Activated T-helper 1 cell treated with anti-CD3 and anti-CD28 coated beads, Interleukin-12 subunit alpha, Interleukin-12 subunit beta, Interleukin-2, Interleukin-4 antibody, amounts not matched to agents 30 ng/mL and 10 ng/mL and 1 ng/mL, durations not matched to agents 14 hours and 24 hours and 36 hours (primary cell): ENCODE measurements at regions not wholly inside any gene's neighbourhood (a gene's known extent, or its start where the extent isn't known, plus 50 kb on each side); places are given as distances from the start of the nearest gene placed in this dataset.

Experiments
- DNase-seq: peaks from one replicate; pipeline ENCODE4 v3.0.0; 2021; ENCODE audit warnings: low spot score
- H3K27ac Mint-ChIP-seq: one replicate; pipeline ENCODE4 v1.8.0; 2021; ENCODE audit warnings: mild to moderate bottlenecking, mixed read lengths
- H3K27me3 Mint-ChIP-seq: one replicate; pipeline ENCODE4 v1.8.0; 2022; ENCODE audit warnings: mild to moderate bottlenecking, moderate library complexity, mixed read lengths; ENCODE audit not compliant: insufficient read depth
- H3K36me3 Mint-ChIP-seq: one replicate; pipeline ENCODE4 v1.8.0; 2021; ENCODE audit warnings: low read depth, mixed read lengths
- H3K4me1 Mint-ChIP-seq: one replicate; pipeline ENCODE4 v1.8.0; 2021; ENCODE audit warnings: low read depth, mixed read lengths
- H3K4me3 Mint-ChIP-seq: one replicate; pipeline ENCODE4 v1.8.0; 2021; ENCODE audit warnings: mild to moderate bottlenecking, moderate library complexity, mixed read lengths
- H3K9me3 Mint-ChIP-seq: one replicate; pipeline ENCODE4 v1.8.0; 2021; ENCODE audit warnings: mixed read lengths
- intact Hi-C: fragments of 100-400 bp; cut with micrococcal nuclease; formaldehyde crosslinking; loops from one replicate; pipeline ENCODE4 v1.15.1; 2024

DNA sequence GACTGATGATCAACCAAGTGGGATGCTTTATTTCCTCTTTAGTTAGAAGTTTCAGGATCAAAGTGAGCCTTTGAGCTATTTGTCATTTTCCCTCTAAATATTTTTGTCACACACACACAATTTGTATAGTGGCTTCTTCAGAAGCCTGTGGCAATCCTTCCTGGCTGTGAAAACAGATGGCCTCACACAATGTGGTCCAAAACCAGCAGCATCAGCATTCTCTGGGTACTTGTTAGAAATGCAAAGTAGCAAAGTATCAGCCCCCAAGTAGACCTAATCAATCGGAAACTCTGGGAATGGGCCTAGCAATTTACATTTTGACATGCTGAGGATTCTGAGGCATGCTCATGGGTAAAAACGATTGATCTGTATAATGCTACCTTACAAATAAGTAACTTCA lies 115.9 kb downstream of the PAX1 start:
- H3K4me3 Mint-ChIP-seq = no peak overlapping the region
- no peaks in the 10 kb centered on the region for H3K27me3 Mint-ChIP-seq
- no peak for DNase-seq
- intact Hi-C loops = no loop called here
- H3K9me3 Mint-ChIP-seq = no peaks in the 10 kb centered on the region
- H3K27ac Mint-ChIP-seq = no peak overlapping the region
- H3K4me1 Mint-ChIP-seq = no peaks in the 10 kb centered on the region
- H3K36me3 Mint-ChIP-seq = no peaks in the 10 kb centered on the region

DNA sequence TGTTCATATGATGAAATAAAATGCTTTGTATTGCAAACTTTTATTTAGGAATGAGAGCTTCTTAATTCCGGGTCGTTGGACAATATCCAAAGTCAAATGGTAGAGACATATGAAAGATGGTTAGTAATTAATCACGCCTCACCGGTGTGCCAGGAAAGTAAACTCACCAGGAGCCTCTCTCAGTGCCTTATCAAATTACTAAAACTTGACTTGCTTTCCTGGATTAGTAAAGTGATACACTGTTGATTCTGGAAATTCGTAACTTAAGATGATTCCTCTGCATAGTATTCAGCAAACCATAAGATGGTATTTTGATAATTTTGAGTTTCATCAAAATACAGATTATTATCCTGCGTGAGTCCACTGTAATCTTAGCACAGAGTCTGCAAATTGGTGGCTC lies 115.2 kb downstream of the PAX1 start:
- intact Hi-C loops = no loop called here
- H3K9me3 Mint-ChIP-seq = no peaks in the 10 kb centered on the region
- H3K27ac Mint-ChIP-seq = no peak overlapping the region
- no peaks in the 10 kb centered on the region for H3K4me1 Mint-ChIP-seq
- no peaks in the 10 kb centered on the region for H3K27me3 Mint-ChIP-seq
- no peaks in the 10 kb centered on the region for H3K36me3 Mint-ChIP-seq
- no peak for DNase-seq
- H3K4me3 Mint-ChIP-seq = no peak overlapping the region

DNA sequence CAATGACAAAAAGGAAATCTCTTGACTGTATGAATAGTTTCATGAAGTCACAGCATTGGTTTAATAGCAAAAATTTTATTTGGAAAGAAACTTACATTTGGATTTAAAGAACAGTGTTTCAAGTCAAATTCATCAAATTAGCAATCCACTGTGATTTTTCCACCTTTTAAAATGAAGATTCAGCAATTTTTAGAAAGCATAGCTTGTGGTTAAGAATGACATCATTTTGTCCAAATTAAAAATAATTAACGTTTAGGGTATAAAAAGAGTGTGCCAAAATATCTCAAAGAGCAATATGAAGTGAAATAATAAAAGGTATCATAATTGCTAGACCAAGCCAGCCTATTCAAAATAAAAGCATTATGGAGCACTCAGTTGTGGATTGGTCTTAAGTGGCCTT lies 114.6 kb downstream of the PAX1 start:
- H3K4me3 Mint-ChIP-seq = no peak overlapping the region
- no peak for DNase-seq
- H3K27me3 Mint-ChIP-seq = no peaks in the 10 kb centered on the region
- H3K9me3 Mint-ChIP-seq = no peaks in the 10 kb centered on the region
- no peaks in the 10 kb centered on the region for H3K4me1 Mint-ChIP-seq
- no peak overlapping the region for H3K27ac Mint-ChIP-seq
- intact Hi-C loops = no loop called here
- no peaks in the 10 kb centered on the region for H3K36me3 Mint-ChIP-seq

DNA sequence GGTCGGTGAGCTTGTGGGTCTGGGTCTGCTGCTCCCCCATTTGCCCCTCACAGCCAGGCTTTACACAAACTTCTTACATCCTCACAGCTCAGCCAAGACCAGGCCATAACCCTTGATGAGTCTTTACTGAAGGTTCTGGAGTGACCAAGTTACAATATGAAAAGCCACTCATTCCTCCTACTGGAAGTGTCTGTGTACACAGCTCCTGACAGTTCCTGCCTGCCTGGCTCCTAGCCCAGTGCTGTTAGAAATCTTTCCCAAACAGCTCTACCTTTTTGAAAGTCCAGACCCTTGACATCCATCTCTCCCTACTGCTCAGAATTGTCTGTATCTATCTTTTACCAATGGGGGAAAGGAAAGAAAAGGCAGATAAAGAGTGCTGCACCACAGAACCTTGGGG lies 106.9 kb downstream of the PAX1 start:
- H3K4me1 Mint-ChIP-seq = no peaks in the 10 kb centered on the region
- no peaks in the 10 kb centered on the region for H3K9me3 Mint-ChIP-seq
- DNase-seq = no peak
- no peak overlapping the region for H3K4me3 Mint-ChIP-seq
- no peak overlapping the region for H3K27ac Mint-ChIP-seq
- H3K36me3 Mint-ChIP-seq = no peaks in the 10 kb centered on the region
- intact Hi-C loops = no loop called here
- peaks cover 2% of the 10 kb centered on the region for H3K27me3 Mint-ChIP-seq

DNA sequence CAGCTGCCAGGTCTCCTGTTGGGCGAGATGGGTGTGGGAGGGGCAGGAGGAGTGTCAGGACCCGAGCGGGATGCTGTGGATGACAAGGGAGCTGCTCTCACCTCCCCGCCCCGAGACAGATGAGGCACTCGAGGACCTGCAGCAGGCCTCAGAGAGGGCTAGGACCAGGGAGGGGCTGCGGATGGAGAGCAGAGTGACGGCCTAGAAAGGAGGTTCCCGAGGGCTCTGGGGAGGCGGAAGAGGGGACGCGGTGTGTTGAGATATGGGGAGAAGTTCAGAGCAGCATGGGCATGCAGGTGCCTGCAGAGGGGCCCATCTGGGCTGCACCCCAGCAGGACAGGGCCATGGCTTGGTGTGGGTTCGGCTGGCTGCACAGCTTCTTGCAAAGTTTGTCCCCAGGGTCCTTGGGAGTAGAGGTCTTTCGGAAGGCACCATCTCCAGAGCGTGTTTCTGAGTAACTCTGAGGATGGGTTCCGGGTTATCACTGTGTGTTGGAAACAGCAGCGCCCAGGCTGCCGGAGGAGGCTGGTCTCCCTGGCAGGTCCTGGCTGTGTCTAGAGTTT lies 104.6 kb downstream of the PAX1 start:
- intact Hi-C loops = no loop called here
- no peak for DNase-seq
- Mint-ChIP-seq H3K4me3 (no peak overlapping the region), H3K36me3 (no peaks in the 10 kb centered on the region), H3K9me3 (no peaks in the 10 kb centered on the region), H3K4me1 (no peaks in the 10 kb centered on the region), H3K27me3 (peaks cover 2% of the 10 kb centered on the region), H3K27ac (no peak overlapping the region)

DNA sequence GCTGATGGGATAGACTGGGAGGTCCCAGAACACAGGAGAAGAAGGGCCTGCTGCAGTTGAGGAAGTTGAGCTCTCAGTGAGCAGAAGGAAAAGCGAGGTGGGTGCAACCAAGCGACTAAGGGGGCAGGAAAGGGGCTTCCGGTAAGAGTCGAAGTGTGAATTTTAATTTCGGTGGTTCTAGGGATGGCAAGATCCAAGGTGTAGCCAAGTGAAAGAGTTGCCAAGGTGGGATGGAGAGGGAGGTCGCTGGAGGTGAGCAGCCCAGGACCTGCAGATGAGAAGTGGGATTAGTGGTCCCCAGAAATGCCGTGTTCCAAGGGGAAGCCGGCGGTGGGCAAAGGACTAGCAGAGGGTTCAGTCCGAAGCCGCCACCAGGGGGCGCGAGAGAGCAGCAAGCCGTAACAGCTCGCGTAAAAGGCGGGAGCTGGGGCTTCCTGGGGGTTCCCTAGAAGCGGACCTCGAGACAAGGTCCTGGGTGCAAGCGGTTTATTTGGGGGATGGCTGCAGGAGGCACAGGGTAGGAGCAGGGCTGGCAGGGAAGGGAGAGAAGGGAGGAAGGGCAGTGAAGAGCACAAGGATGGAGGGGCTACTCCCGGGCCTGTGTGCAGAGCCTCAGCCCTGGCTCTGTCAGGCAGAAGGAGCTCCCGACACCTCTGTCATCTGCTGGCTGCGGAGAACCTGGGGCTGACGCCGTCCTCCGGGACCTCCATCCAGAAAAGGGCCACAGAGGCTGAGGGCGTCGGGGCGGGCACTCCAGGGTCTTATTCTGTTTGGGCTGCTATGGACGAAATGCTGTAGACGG lies 103.6 kb downstream of the PAX1 start:
- intact Hi-C loops = no loop called here
- Mint-ChIP-seq H3K27me3 (peaks cover 2% of the 10 kb centered on the region), H3K27ac (no peak overlapping the region), H3K9me3 (no peaks in the 10 kb centered on the region), H3K36me3 (no peaks in the 10 kb centered on the region), H3K4me3 (no peak overlapping the region), H3K4me1 (no peaks in the 10 kb centered on the region)
- no peak for DNase-seq

DNA sequence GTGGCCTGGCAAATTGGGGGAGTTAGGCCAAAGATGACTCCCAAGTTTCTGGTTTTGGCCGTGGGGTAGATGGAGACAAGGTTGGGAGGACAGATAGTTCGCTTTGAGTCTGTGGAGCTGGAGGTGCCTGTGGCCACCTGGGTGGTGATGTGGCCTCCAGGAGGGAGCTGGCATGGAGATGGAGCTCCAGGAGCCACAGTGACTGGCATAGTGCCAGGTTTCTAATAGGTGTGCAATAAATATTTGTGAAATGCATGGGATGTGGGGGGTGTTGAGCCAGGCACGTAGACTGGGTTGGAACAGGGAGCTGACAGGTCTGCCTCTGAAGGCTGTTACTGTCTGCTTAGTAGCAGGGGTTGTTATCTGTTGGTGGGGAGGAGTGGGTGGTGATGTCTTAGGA lies 102.7 kb downstream of the PAX1 start:
- Mint-ChIP-seq H3K9me3 (no peaks in the 10 kb centered on the region), H3K27ac (no peak overlapping the region), H3K4me3 (no peak overlapping the region), H3K27me3 (peaks cover 2% of the 10 kb centered on the region), H3K4me1 (no peaks in the 10 kb centered on the region), H3K36me3 (no peaks in the 10 kb centered on the region)
- intact Hi-C loops = no loop called here
- DNase-seq = no peak

DNA sequence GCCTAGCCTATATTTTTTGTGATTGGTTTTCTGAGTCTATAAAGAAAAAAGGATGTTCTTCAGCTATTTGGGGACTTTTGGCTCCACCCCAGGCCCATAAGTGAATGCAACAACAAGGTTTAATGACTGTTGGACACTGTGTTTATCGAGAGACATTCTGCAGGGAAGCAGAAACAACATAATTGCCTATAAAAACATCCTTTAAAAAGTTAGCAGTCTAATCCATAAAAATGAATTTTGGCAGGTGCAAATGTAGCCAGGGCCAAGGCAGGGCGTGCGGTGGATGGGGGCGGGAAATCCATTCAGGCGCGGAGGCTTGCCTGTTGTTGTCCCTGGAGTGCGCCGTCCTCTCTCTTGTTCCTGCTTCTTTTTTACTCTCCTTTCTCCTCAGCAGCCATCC lies 99.3 kb downstream of the PAX1 start:
- H3K4me1 Mint-ChIP-seq = no peaks in the 10 kb centered on the region
- no peak overlapping the region for H3K4me3 Mint-ChIP-seq
- no peak overlapping the region for H3K27ac Mint-ChIP-seq
- no peak for DNase-seq
- no peaks in the 10 kb centered on the region for H3K36me3 Mint-ChIP-seq
- H3K9me3 Mint-ChIP-seq = peaks cover 3% of the 10 kb centered on the region
- intact Hi-C loops = no loop called here
- H3K27me3 Mint-ChIP-seq = no peaks in the 10 kb centered on the region

DNA sequence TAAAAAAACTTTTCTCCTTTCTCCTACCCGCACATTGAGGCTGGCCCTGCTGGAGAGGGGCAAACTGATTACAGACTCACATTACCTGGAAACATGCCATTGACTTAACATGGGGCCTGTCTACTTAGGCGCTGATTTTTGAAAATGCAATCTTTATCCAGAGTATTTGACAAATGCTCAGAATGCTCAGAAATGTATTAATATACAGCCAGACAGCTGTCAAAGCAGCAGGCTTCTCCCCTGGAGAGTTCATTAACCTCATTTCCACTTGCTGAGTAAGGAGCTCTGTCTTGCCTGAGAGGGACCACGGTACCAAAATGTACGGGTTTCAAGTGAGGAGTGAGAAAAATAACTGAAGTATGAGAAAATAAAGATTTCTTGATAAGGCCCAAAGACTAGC lies 95.7 kb downstream of the PAX1 start:
- DNase-seq = no peak
- intact Hi-C loops = no loop called here
- Mint-ChIP-seq H3K36me3 (no peaks in the 10 kb centered on the region), H3K9me3 (peaks cover 3% of the 10 kb centered on the region), H3K27me3 (no peaks in the 10 kb centered on the region), H3K27ac (no peak overlapping the region), H3K4me3 (no peak overlapping the region), H3K4me1 (no peaks in the 10 kb centered on the region)

DNA sequence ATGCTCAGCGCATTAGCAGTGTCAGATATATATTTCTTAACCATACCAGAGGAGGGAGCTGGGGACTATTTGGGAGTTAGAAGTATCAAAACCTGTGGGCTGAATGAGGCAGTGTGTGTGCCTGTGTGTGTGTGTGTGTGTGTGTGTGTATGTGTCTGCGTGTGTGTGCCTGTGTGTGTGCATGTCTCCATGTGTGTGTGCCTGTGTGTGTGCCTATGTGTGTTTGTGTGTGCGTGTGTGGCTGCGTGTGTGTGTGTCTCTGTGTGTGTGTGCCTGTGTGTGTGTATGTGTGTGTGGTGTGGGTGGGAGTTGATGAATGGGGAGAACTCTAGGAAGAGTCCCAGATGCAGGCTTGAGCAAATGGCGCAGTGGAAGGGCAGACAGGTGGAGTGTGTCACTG lies 92.9 kb downstream of the PAX1 start:
- Mint-ChIP-seq H3K27me3 (no peaks in the 10 kb centered on the region), H3K36me3 (no peaks in the 10 kb centered on the region)
- DNase-seq = no peak

DNA sequence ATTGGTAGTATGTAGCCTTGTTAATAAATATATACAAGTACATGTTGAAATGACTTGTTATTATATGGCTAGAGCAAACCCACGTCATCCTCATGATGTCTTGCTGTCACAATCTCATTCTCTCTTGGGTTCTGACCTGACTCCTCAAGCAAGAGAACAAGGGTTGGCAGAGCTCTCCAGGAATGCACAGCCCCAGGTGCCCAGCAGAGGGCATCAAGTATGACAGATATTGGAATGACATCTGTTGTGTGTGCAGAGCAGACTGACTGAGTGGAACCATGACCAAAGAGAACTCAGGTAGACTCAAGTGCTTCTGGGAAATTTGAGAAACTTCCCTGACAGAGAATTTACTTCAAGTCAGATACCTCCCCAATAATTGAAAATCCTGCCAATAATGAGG lies 90.6 kb downstream of the PAX1 start:
- DNase-seq = no peak
- Mint-ChIP-seq H3K27me3 (no peaks in the 10 kb centered on the region), H3K4me1 (no peaks in the 10 kb centered on the region), H3K27ac (no peak overlapping the region), H3K9me3 (no peaks in the 10 kb centered on the region), H3K4me3 (no peak overlapping the region), H3K36me3 (no peaks in the 10 kb centered on the region)
- intact Hi-C loops = no loop called here

More for the DNA sequence above, 92.9 kb downstream of the PAX1 start:
- H3K27ac Mint-ChIP-seq = no peak overlapping the region
- H3K4me1 Mint-ChIP-seq = no peaks in the 10 kb centered on the region
- intact Hi-C loops = no loop called here
- H3K4me3 Mint-ChIP-seq = no peak overlapping the region
- H3K9me3 Mint-ChIP-seq = peaks cover 3% of the 10 kb centered on the region

DNA sequence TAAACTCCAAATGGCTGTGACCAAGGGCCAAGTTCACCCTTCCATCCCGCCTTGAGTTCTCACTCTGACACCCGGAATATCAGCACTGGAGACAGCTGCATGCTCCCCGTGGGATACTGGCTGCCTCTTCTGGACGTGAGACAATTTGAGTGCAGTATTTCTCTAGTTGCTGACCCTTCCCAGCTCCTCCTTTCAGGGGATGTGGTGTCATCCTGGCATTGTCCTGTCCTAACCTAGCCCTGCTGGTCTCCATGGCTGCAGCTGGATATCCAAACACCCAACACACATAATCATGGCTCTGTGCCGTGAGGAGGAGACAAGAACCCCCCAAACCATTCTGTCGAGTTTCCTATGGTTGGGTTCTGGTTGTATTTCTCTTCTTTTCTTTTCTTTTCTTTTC lies 82.6 kb downstream of the PAX1 start:
- intact Hi-C loops = no loop called here
- DNase-seq = no peak
- H3K4me1 Mint-ChIP-seq = no peaks in the 10 kb centered on the region
- H3K4me3 Mint-ChIP-seq = no peak overlapping the region
- H3K27ac Mint-ChIP-seq = no peak overlapping the region
- H3K9me3 Mint-ChIP-seq = peaks cover 4% of the 10 kb centered on the region
- no peaks in the 10 kb centered on the region for H3K27me3 Mint-ChIP-seq
- H3K36me3 Mint-ChIP-seq = no peaks in the 10 kb centered on the region

DNA sequence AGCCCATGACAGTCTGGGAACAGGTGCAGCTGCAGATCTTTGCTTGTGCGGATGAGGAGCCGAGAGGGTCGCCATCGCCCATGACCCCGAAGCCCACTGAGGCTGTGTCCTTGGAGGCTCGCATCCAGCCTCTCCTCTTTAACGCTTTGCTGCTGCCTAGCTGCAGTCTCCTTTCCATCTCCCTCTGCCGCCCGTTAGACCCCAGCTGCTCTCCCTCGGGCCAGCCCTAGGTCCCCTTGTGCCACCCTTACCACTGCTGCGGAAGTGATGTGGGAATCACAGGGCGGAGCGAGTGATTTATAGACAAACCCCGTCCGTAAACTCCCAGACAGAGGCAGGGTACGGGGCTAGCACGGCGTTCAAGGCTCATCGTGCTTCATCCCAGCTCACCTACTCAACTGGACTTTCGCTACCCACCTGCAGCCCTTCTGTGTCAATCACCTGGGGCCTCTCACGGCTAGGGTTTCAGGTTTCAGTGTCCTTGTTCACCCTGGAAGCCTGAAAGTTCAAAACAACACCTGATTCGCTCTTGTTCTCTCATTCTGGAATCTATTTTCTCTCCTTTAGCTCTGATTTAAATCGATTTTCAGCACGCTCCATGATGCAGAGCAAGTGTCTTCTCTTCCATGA lies 76.1 kb downstream of the PAX1 start:
- Mint-ChIP-seq H3K4me3 (no peak overlapping the region), H3K27me3 (no peaks in the 10 kb centered on the region), H3K4me1 (no peaks in the 10 kb centered on the region), H3K9me3 (no peaks in the 10 kb centered on the region), H3K36me3 (no peaks in the 10 kb centered on the region), H3K27ac (no peak overlapping the region)
- DNase-seq = no peak
- intact Hi-C loops = no loop called here
